Activated naive CD8-positive, alpha-beta T cell treated with anti-CD3 and anti-CD28 coated beads, Interleukin-2, amount 50 U/mL, for 16 hours (primary cell): ENCODE measurements at regions not wholly inside any gene's neighbourhood (a gene's known extent, or its start where the extent isn't known, plus 50 kb on each side); places are given as distances from the start of the nearest gene placed in this dataset.

Experiments
- DNase-seq: peaks from one replicate; pipeline ENCODE4 v3.0.0-alpha.2; 2020; ENCODE audit warnings: low read depth, low spot score

GRCh38 chr7:7048213-7048612 is 134.1 kb upstream of the C1GALT1 start:
- DNase-seq = no peak

DNA sequence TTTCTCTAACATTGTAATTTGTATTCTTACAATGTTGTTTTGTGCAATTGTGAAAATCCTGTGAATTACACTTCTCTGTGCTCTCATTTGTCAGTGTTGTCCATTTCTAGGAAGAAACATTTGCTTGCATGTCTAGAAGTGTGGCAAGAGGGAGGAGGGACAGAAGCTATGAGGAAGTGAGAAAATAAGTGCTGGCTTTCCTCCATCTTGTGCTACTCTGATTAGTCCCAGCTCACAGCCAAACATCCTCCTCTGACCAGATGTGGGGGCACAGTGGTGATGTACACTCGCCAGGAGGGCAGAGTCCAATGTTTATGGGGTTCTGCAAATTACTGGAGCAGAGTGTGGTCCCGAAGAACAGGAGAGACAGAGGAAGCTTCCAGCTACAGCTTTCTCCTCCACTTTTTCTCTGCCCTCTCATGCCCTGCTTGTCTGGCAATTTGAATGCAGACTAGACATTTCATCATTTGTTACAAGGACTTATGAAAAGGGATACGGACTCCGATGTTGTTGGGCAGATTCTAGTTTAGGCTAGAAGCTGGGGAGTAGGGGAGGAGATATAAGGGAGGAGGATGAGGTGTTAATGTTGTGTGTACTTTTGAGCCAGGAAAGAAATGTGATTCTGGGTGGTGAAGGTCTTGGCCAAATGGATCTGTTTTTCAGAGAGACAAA is 131.0 kb upstream of the C1GALT1 start:
- DNase-seq = no peak

- DNase-seq = no peak
Observed at GRCh38 chr7:7054252-7054830, 128.0 kb upstream of the C1GALT1 start.

DNA sequence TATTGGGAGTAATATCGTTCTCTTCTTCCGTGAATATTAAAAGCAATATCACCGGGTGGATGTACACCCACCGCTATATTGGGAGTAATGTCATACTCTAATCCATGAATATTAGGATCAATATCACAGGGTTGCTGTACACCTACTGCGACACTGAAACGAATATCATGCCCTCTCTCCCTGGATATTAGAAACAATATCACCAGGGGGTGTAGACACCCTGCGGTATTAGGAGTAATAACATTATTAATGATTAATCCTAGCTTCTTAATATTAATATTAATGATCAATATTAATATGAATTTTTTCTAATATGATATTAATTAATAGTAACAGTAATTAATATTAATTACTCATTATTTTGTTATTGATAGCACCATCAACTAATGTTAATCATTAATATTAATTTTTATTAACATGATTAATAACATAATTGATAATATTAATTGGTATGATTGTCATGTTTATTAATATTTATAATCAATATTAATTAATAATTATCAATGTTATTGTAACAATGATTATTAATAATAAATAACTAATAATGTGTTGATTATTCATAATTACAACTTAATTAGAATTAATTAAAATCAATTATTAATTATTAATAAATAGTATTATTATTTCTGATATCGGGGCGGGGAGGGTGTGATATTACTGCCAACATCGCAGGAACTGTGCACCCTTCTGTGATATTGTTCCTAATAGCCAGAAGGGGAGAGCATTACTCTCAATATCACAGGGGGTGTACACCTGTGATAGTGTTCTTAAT is 121.3 kb upstream of the C1GALT1 start:
- no peak for DNase-seq

DNA sequence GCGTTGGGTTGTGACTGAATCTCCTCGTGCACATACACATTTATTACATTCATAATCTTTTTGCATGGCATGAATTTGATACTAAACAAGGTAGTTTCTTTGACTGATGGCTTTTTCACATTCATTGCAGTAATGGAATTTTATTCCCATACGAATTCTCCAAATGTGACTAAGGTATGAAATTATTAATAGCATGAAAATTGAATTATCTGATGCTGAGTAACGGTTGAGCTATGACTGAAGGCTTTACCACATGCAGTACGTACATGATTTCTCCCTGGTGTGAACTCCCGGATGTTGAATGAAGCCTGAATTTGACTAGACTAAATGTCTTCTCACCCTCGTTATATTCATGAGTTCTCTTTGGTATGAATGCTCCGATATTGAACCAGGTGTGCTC is 104.4 kb upstream of the C1GALT1 start:
- DNase-seq = no peak

DNA sequence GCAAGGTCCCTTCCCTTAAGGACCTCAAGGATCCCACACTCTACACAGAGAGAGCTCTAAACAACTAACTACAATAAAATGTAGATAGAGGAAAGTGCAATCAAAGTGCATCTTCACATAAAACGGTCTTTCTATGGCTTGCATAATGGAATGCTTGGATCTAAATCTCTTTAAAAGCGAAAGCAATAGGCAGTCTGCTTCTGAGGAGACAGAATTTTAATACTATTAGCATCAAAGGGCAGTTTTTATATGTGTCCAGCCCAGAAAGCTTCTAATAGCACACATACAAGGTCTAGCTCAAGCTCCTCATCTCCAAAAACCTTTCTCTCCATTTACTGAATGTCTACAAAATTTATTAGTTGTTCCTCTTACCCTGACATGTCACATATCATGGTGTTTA is 101.5 kb upstream of the C1GALT1 start:
- no peak for DNase-seq

GRCh38 chr7:7090460-7090859 is 91.9 kb upstream of the C1GALT1 start:
- DNase-seq = no peak

DNA sequence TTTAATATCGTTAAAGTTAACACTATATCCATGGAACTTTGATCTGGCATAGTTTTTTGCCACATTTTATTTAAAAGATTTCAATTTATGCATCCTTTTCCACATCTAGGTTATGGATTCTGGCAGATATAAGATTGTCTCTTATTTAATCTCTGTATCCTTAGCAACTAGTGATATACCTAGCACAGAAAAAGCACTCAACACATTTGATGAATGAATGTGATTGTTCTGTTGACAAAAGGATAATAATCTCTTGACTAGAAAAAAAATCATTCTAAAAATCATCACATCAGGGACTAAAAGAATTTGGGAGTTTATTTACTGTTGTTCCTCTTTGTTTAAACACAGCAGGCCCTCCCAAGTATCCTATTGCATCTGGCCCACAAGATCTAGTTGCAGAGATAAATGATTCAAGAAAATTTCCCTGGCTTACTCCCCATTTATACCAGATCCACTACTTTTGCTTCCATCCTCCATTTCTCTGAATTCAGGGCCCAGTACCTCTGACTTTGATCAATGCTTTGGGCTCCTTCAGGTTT is 84.0 kb upstream of the C1GALT1 start:
- DNase-seq = no peak

DNA sequence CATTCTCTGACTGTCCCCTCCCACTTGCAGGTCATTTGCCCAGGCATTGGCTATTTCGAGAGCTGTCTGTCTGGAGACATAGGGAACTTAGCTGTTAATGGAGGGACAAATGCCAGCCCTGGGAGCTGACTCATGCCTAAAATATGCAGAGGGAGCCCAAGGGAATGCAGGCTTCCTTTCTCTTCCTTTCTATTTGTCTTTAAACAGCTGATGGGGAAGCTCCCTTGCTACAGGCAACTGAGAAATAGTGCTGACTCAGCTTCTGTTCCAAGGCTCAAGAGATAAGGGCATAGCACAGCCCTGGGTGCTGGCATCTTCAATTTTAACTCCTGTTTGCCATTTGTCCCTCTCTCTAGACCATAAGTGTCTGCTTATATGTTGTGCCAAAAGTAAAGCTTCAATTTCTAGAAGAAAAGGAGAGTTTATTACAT is 82.7 kb upstream of the C1GALT1 start:
- no peak for DNase-seq

DNA sequence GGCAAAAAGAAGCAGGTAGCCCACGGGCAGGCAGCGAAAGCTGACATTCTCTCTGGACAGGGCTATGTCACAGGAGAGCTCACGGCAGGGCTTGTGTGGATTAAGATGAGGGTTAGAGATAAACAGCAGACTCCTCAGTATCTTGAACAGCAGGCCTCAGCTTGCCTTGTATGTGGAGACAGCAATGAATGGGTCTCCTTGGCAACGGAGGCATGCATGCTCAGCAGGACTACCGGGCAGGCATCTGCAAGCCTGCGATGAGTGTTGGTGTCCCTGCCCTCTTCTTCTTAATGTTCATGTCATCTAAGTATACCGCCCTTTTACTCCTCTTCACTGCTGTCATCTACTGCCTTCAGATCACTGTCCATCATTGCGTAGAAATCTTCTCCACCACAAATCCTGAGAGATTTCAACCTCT is 81.9 kb upstream of the C1GALT1 start:
- DNase-seq = no peak

DNA sequence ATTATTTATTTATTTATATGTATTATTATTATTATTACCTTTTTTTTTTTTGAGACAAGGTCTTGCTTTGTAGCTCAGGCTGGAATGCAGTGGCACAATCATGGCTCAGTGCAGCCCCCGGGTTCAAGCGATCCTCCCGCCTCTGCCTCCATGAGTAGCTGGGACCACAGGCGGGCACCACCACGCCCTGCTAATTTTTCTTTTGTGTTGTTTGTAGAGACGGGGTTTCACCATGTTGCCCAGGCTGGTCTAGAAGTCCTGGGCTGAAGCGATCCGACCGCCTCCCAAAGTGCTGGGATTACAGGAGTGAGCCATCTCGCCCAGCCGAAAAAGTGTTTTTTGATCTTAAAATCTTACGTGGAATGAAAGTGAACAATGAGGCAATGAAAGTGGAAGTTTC is 79.4 kb upstream of the C1GALT1 start:
- no peak for DNase-seq

GRCh38 chr7:7103343-7104313 is 78.7 kb upstream of the C1GALT1 start:
- DNase-seq = no peak

DNA sequence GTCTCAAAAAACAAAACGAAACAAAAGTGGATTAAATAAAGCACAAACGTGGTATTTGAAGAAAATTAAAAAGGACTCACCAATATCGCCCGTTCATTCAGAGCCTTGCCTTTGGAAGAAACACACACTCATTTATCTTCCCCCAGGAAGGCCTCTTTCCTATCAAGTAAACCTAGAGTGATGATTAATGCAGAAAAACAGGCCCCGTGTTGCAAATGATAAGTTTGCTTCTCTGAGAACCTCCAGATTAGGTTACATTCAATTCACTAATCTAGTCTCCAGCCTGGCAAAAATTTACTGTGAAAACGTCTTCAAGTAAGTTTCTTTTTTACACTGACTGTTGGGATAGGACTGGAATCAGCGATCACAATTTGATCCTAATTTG is 78.0 kb upstream of the C1GALT1 start:
- DNase-seq = no peak

- no peak for DNase-seq
Observed at GRCh38 chr7:7104971-7105370, 77.4 kb upstream of the C1GALT1 start.

- DNase-seq = no peak
Observed at GRCh38 chr7:7105800-7106582, 76.4 kb upstream of the C1GALT1 start.

GRCh38 chr7:7108931-7109330 is 73.4 kb upstream of the C1GALT1 start:
- no peak for DNase-seq

- no peak for DNase-seq
Observed at GRCh38 chr7:7109934-7110333, 72.4 kb upstream of the C1GALT1 start.

DNA sequence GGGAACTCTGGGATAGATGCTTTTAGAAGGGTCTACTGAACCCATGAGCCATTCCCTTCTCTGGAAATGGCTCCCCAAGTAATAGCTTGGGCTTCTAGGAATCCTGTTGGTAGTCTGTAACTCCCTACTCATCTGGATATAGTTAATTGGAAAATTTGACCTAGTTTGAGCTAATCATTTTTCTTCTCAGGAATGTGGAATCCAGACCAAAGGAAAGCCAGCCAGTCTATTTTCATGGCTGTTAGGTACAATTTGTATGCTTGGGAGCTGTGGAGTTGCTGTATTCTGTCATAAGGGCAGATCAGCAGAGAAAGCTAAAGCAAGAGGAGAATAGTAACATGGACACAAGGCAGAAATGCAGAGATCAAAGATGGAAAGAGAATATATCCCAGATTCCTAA is 71.6 kb upstream of the C1GALT1 start:
- DNase-seq = no peak

GRCh38 chr7:7112868-7113267 is 69.5 kb upstream of the C1GALT1 start:
- no peak for DNase-seq

DNA sequence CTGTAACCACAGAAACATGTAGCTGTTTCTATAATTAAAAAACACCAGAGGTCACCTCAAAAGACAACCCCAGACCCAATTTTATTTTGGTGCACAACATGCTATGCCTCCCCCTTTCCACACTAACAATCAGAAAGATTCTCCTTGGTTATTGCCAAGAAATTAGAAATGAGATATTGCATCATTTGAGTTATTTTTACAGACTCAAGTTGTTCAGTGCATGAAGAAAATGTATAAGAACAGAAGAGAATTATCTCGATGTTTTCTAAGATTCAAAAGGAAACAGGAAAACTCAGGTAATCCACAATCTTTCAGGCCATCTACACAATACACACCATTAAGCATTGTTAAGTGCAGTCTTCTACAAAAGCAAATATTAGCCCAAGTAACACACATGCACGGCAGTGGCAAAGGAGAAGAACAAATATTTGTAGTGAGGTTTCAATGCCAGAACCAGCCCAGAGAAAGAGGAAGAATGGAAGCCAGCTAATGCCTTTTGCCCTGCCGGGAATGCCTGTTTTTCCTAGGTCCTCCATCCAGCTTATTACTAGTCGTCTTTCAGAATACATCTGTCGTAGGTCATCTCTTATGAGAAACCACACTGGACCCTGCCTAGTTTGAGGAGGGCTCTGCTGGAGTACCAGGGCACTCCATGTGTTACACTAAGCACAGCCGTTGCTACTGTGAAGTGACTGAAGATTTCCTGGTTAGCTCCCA is 67.6 kb upstream of the C1GALT1 start:
- no peak for DNase-seq
